ENCODE measurements at regions not wholly inside any gene's neighbourhood (a gene's known extent, or its start where the extent isn't known, plus 50 kb on each side); places are given as distances from the start of the nearest gene placed in this dataset.

- no peak overlapping the region for H2BK5ac ChIP-seq (ENCODE audit: low read depth, low read length)
- no peak overlapping the region for H2AFZ ChIP-seq (ENCODE audit: low read length)
- no peak overlapping the region for H4K5ac ChIP-seq (ENCODE audit: insufficient read length, low read depth, low read length)
- no peak overlapping the region for H3K4me2 ChIP-seq (ENCODE audit: insufficient read depth in 1 of 2, low read depth in 2 of 2, low read length in 2 of 2)
- ChIA-PET CTCF (ENCODE audit: partially characterized antibody) (no interaction called here), POLR2A (ENCODE audit: partially characterized antibody) (interaction anchor here (1.6 kb wide), 1 partner anchor 117 kb away, joined by 3 read pairs; the partner anchor contains the start of gene FAM120B)
- no peak overlapping the region for H4K8ac ChIP-seq (ENCODE audit: extremely low read depth, insufficient read depth, low read length)
- no peak overlapping the region for H3K9ac ChIP-seq (replicated peaks in 1 of 4; ENCODE audit: extremely low read depth in 1 of 4, low read depth in 3 of 4, low read length in 3 of 4)
- no peak overlapping the region for H2BK120ac ChIP-seq (replicated peaks; ENCODE audit: low read depth, low read length)
- H3K36me3 ChIP-seq (ENCODE audit: control insufficient read depth in 2 of 4, insufficient read depth in 4 of 4, low read length in 3 of 4), result no peaks in the 10 kb centered on the region
- H3K23ac ChIP-seq (ENCODE audit: insufficient read length), result no peak overlapping the region
- H3K18ac ChIP-seq (ENCODE audit: extremely low read depth, low read length), result no peak overlapping the region
- no peak overlapping the region for H3K4me3 ChIP-seq (ENCODE audit: extremely low read depth in 1 of 4, insufficient read depth in 2 of 4, low read depth in 3 of 4, low read length in 4 of 4)
- no peak overlapping the region for H4K91ac ChIP-seq (replicated peaks; ENCODE audit: insufficient read length, low read length)
- H3K79me1 ChIP-seq (ENCODE audit: low read depth, low read length), result no peaks in the 10 kb centered on the region
- H3K9me3 ChIP-seq (ENCODE audit: insufficient read depth in 2 of 2, low read depth in 1 of 2, low read length in 1 of 2), result no peaks in the 10 kb centered on the region; a peak in 2 of 4 replicates
- no peak overlapping the region for H3K4ac ChIP-seq (replicated peaks; ENCODE audit: insufficient read length, low read depth, low read length)
- H3K23me2 ChIP-seq (ENCODE audit: low read depth, low read length), result no peaks in the 10 kb centered on the region
- no peak overlapping the region for H3K27ac ChIP-seq (ENCODE audit: low read depth, low read length)
- no peak for FAIRE-seq
- no peaks in the 10 kb centered on the region for H3K79me2 ChIP-seq (ENCODE audit: control insufficient read depth in 1 of 2, insufficient read depth in 2 of 2, low read length in 2 of 2)
- no peak overlapping the region for H3K14ac ChIP-seq (ENCODE audit: insufficient read length)
- H2AK5ac ChIP-seq (ENCODE audit: low read depth, low read length), result no peak overlapping the region
- H2BK12ac ChIP-seq (ENCODE audit: low read depth, low read length), result no peak overlapping the region
- WGBS, 2 experiments (ENCODE audit: extremely low coverage in 1 of 2, insufficient coverage in 1 of 2, insufficient read length in 1 of 2, insufficient replicate concordance in 2 of 2, low coverage in 1 of 2, low lambda C conversion rate in 2 of 2, missing lambda C conversion rate in 1 of 2), result 83% methylated on average over 12 of the region's 12 CpGs; no CpG with 5 or more reads in 1 of the 2 experiments
- peaks cover 0 to 2% of the 10 kb centered on the region in 2 experiments for H4K20me1 ChIP-seq (replicated peaks in 1 of 2; ENCODE audit: control insufficient read depth in 1 of 2, insufficient read depth in 2 of 2, low read length in 2 of 2)
- H3K4me1 ChIP-seq (replicated peaks in 1 of 4; ENCODE audit: control insufficient read depth in 3 of 4, insufficient read depth in 4 of 4, low read length in 3 of 4), result peaks cover 0 to 3% (median 0%) of the 10 kb centered on the region in 4 experiments; a peak in 1 of 7 replicates
- H3K27me3 ChIP-seq (replicated peaks in 1 of 4; ENCODE audit: control insufficient read depth in 3 of 4, extremely low read depth in 1 of 4, insufficient read depth in 3 of 4, low read length in 3 of 4), result 0 out of 7 replicates have a peak, but pooled peaks cover 0 to 2% (median 0%) of the 10 kb centered on the region in 4 experiments
- no peak overlapping the region for H2BK20ac ChIP-seq (ENCODE audit: low read length)
- DNase-seq (ENCODE audit: low read depth in 1 of 2, low spot score in 2 of 2), result peak in 1 of 2 experiments; percentile 24
- TF ChIP-seq TBP (IDR thresholded peaks at IDR 0.05; ENCODE audit: low read depth, low read length), result no peak
- TF ChIP-seq SRF (IDR thresholded peaks at IDR 0.05; ENCODE audit: low read depth, low read length), result no peak
- TF ChIP-seq EZH2 (IDR thresholded peaks at IDR 0.05; ENCODE audit: low read depth, low read length, severe bottlenecking), result no peak
- TF ChIP-seq, protein P1, sequence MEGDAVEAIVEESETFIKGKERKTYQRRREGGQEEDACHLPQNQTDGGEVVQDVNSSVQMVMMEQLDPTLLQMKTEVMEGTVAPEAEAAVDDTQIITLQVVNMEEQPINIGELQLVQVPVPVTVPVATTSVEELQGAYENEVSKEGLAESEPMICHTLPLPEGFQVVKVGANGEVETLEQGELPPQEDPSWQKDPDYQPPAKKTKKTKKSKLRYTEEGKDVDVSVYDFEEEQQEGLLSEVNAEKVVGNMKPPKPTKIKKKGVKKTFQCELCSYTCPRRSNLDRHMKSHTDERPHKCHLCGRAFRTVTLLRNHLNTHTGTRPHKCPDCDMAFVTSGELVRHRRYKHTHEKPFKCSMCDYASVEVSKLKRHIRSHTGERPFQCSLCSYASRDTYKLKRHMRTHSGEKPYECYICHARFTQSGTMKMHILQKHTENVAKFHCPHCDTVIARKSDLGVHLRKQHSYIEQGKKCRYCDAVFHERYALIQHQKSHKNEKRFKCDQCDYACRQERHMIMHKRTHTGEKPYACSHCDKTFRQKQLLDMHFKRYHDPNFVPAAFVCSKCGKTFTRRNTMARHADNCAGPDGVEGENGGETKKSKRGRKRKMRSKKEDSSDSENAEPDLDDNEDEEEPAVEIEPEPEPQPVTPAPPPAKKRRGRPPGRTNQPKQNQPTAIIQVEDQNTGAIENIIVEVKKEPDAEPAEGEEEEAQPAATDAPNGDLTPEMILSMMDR (IDR thresholded peaks at IDR 0.05; ENCODE audit: control extremely low read depth in 1 of 3, insufficient read depth in 1 of 3, low read depth in 1 of 3, low read length in 3 of 3), result no peak
- TF ChIP-seq SUZ12 (IDR thresholded peaks at IDR 0.05; ENCODE audit: low read length), result no peak
- TF ChIP-seq FOSL1 (IDR thresholded peaks at IDR 0.05; ENCODE audit: insufficient read depth, low read depth, low read length), result no peak
- no peak for TF ChIP-seq TAF1 (IDR thresholded peaks at IDR 0.05; ENCODE audit: low read depth, low read length)
- no peak for TF ChIP-seq SIRT6 (IDR thresholded peaks at IDR 0.05; ENCODE audit: low read length)
- TF ChIP-seq MAFK (IDR thresholded peaks at IDR 0.05; ENCODE audit: low read depth, low read length), result no peak
- TF ChIP-seq TCF12 (IDR thresholded peaks at IDR 0.05; ENCODE audit: low read depth, low read length), result no peak
- no peak for TF ChIP-seq NANOG (IDR thresholded peaks at IDR 0.05; ENCODE audit: insufficient read depth, low read depth, low read length, poor library complexity, severe bottlenecking)
- no peak for TF ChIP-seq CHD2 (IDR thresholded peaks at IDR 0.05; ENCODE audit: low read length)
- TF ChIP-seq CBX8 (IDR thresholded peaks at IDR 0.05; ENCODE audit: borderline replicate concordance, low read depth, low read length), result no peak
- H3K56ac ChIP-seq (replicated peaks; ENCODE audit: insufficient read length, low read depth, low read length), result no peak overlapping the region
- no peak overlapping the region for H2BK15ac ChIP-seq (ENCODE audit: low read length)
Observed at GRCh38 chr6:170189236-170189635, 101.6 kb downstream of the DLL1 start.

Data from H1 (cell line).